ENCODE measurements at regions not wholly inside any gene's neighbourhood (a gene's known extent, or its start where the extent isn't known, plus 50 kb on each side); places are given as distances from the start of the nearest gene placed in this dataset.

DNA sequence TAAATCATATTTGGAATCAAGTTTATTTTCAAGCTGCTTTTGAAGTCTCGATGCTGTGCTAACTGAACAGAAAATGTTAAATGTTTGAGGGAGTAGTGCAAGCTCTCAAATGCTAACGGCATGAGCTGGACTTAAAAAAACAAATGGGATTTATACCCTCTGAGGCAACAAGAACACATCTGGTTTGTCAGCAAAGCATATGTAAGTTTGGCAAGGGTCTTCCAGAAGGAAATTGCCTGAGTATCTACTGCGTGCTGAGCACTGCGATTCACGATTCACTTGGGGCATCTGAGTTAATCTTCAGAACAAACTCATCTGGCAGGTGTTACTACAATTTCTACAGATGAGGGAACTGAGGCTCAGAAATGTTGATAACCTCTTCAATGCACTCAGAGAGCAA lies 98.4 kb upstream of the C9orf72 start:
- TF ChIP-seq, protein P1, sequence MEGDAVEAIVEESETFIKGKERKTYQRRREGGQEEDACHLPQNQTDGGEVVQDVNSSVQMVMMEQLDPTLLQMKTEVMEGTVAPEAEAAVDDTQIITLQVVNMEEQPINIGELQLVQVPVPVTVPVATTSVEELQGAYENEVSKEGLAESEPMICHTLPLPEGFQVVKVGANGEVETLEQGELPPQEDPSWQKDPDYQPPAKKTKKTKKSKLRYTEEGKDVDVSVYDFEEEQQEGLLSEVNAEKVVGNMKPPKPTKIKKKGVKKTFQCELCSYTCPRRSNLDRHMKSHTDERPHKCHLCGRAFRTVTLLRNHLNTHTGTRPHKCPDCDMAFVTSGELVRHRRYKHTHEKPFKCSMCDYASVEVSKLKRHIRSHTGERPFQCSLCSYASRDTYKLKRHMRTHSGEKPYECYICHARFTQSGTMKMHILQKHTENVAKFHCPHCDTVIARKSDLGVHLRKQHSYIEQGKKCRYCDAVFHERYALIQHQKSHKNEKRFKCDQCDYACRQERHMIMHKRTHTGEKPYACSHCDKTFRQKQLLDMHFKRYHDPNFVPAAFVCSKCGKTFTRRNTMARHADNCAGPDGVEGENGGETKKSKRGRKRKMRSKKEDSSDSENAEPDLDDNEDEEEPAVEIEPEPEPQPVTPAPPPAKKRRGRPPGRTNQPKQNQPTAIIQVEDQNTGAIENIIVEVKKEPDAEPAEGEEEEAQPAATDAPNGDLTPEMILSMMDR (IDR thresholded peaks at IDR 0.05), result no peak
- TF ChIP-seq POLR2A (IDR thresholded peaks at IDR 0.05), result no peak

Data from thyroid gland (tissue), 4 donors.